ENCODE measurements at regions not wholly inside any gene's neighbourhood (a gene's known extent, or its start where the extent isn't known, plus 50 kb on each side); places are given as distances from the start of the nearest gene placed in this dataset.
A peak's percentile ranks its signal among the peaks of the same experiment; 100 is the strongest.

- FAIRE-seq (no peak), DNase-seq (ENCODE audit: low spot score) (no peak), ATAC-seq (no peak)
- Histone ChIP-seq H3K4me1 (ENCODE audit: insufficient read depth, low read length) (no peaks in the 10 kb centered on the region), H3K9ac (ENCODE audit: insufficient read depth, low read depth, low read length) (no peak overlapping the region), H3K36me3 (replicated peaks in 1 of 2; ENCODE audit: control insufficient read depth in 1 of 2, insufficient read depth in 2 of 2, low read length in 2 of 2) (no peaks in the 10 kb centered on the region), H3K4me3 (replicated peaks in 1 of 3; ENCODE audit: insufficient read depth in 1 of 3, low read depth in 2 of 3, low read length in 3 of 3) (no peak overlapping the region), H3K27ac (ENCODE audit: extremely low read length, insufficient read depth, low read length) (no peak overlapping the region), H3K79me2 (ENCODE audit: insufficient read depth, low read length) (no peaks in the 10 kb centered on the region), H2AFZ (ENCODE audit: low read length) (no peak overlapping the region), H3K9me3 (ENCODE audit: low read length) (peaks cover 76% of the 10 kb centered on the region), H4K20me1 (ENCODE audit: insufficient read depth, low read length) (no peaks in the 10 kb centered on the region), H3K27me3 (ENCODE audit: control insufficient read depth in 1 of 2, insufficient read depth in 2 of 2, low read length in 2 of 2) (no peaks in the 10 kb centered on the region), H3K4me2 (ENCODE audit: low read depth, low read length) (no peak overlapping the region)
- CTCF ChIA-PET (ENCODE audit: low intra/inter-chr PET ratio, low total read pairs): no interaction called here
- in situ Hi-C loops (cut with HindIII; ENCODE audit: extremely low pct_ligation_motif_present, low pct_unique_long_range_greater_than_20kb): no loop called here
- POLR2A ChIA-PET: no interaction called here
- intact Hi-C loops (cut with micrococcal nuclease; ENCODE audit: unreplicated experiment): no loop called here
- TF ChIP-seq MAFF (IDR thresholded peaks at IDR 0.05; ENCODE audit: low read depth, low read length): peak; percentile 31; the same call in 1 of the 2 replicates
- TF ChIP-seq NR3C1 (CRISPR knock-in tag; IDR thresholded peaks at IDR 0.05): no peak
- TF ChIP-seq MAFK (conservative IDR thresholded peaks at IDR 0.05 in 1 of 2, IDR thresholded peaks at IDR 0.05 in 1 of 2; ENCODE audit: low read length in 2 of 2): peak; percentile 43 to 57
- BruUV-seq (replicated peaks): no TSS peak
These were observed 988.5 kb downstream of the CDH18 start for GRCh38 chr5:18999478-18999877.

GRCh38 chr5:19001054-19001453 is 986.9 kb downstream of the CDH18 start:
- H3K4me3 ChIP-seq (replicated peaks in 1 of 3; ENCODE audit: insufficient read depth in 1 of 3, low read depth in 2 of 3, low read length in 3 of 3): no peak overlapping the region
- ATAC-seq (no peak), DNase-seq (ENCODE audit: low spot score) (no peak), FAIRE-seq (no peak)
- H3K27ac ChIP-seq (ENCODE audit: extremely low read length, insufficient read depth, low read length): no peak overlapping the region
- H3K4me2 ChIP-seq (ENCODE audit: low read depth, low read length): no peak overlapping the region
- WGBS (ENCODE audit: low lambda C conversion rate): 0% methylated on average over 1 of the region's 1 CpG
- H3K9ac ChIP-seq (ENCODE audit: insufficient read depth, low read depth, low read length): no peak overlapping the region
- no peaks in the 10 kb centered on the region for H3K27me3 ChIP-seq (ENCODE audit: control insufficient read depth in 1 of 2, insufficient read depth in 2 of 2, low read length in 2 of 2)
- TF ChIP-seq ZNF34 (CRISPR knock-in tag; IDR thresholded peaks at IDR 0.05; ENCODE audit: borderline replicate concordance) (no peak), ZNF225 (CRISPR knock-in tag; IDR thresholded peaks at IDR 0.05) (no peak), ZNF747 (CRISPR knock-in tag; IDR thresholded peaks at IDR 0.05; ENCODE audit: borderline replicate concordance) (no peak), ZNF143 (CRISPR knock-in tag; IDR thresholded peaks at IDR 0.05) (no peak), IKZF4 (CRISPR knock-in tag; IDR thresholded peaks at IDR 0.05; ENCODE audit: borderline replicate concordance, low read depth, not compliant biosample characterization) (no peak), ZNF264 (CRISPR knock-in tag; IDR thresholded peaks at IDR 0.05) (no peak), NFYC (CRISPR knock-in tag; IDR thresholded peaks at IDR 0.05) (no peak), SSRP1 (CRISPR knock-in tag; IDR thresholded peaks at IDR 0.05) (no peak), NR3C1 (CRISPR knock-in tag; IDR thresholded peaks at IDR 0.05) (no peak), ZSCAN20 (CRISPR knock-in tag; IDR thresholded peaks at IDR 0.05; ENCODE audit: borderline replicate concordance) (no peak), HMG20A (CRISPR knock-in tag; IDR thresholded peaks at IDR 0.05; ENCODE audit: borderline replicate concordance) (no peak)
- no peak overlapping the region for H2AFZ ChIP-seq (ENCODE audit: low read length)
- no peaks in the 10 kb centered on the region for H3K79me2 ChIP-seq (ENCODE audit: insufficient read depth, low read length)
- H3K36me3 ChIP-seq (replicated peaks in 1 of 2; ENCODE audit: control insufficient read depth in 1 of 2, insufficient read depth in 2 of 2, low read length in 2 of 2): no peaks in the 10 kb centered on the region
- POLR2A ChIA-PET: no interaction called here
- intact Hi-C loops (cut with micrococcal nuclease; ENCODE audit: unreplicated experiment): no loop called here
- CTCF ChIA-PET (ENCODE audit: low intra/inter-chr PET ratio, low total read pairs): no interaction called here
- peaks cover 76% of the 10 kb centered on the region for H3K9me3 ChIP-seq (ENCODE audit: low read length)
- in situ Hi-C loops (cut with HindIII; ENCODE audit: extremely low pct_ligation_motif_present, low pct_unique_long_range_greater_than_20kb): no loop called here
- BruUV-seq (replicated peaks): no TSS peak
- H4K20me1 ChIP-seq (ENCODE audit: insufficient read depth, low read length): no peaks in the 10 kb centered on the region
- H3K4me1 ChIP-seq (ENCODE audit: insufficient read depth, low read length): no peaks in the 10 kb centered on the region

Data from HepG2 (cell line).